ENCODE measurements at regions not wholly inside any gene's neighbourhood (a gene's known extent, or its start where the extent isn't known, plus 50 kb on each side); places are given as distances from the start of the nearest gene placed in this dataset.

DNA sequence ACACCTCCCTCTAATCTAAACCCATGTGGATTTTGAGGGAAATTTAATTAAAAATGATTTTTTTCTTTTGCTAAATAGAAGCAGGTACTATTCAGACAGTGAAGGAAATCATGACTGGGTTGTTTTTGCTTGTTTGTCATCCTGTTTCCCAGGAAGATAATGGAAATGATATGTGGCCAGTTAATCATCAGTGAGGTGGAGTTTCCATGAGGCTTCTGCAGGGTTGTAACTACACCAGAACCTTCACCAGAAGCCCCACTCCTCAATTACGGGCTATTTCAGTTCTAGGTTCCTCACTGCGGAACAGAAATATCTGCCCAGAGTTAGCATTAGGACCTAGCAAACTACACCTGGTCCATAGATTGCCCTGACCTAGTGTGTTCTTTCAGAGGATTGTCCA, 394.0 kb downstream of the DLEU7 start:
- H3K9ac ChIP-seq (ENCODE audit: low read length), result no peak overlapping the region
- H3K4me2 ChIP-seq (replicated peaks; ENCODE audit: low read depth, low read length, poor library complexity, severe bottlenecking), result no peak overlapping the region
- H3K27me3 ChIP-seq (replicated peaks in 1 of 4; ENCODE audit: control extremely low read depth in 1 of 4, control insufficient read depth in 3 of 4, insufficient read depth in 4 of 4, low read length in 3 of 4), result no peaks in the 10 kb centered on the region
- H3K4me3 ChIP-seq (ENCODE audit: control extremely low read depth in 1 of 5, extremely low read depth in 1 of 5, insufficient read depth in 1 of 5, low read depth in 2 of 5, low read length in 4 of 5), result no peak overlapping the region
- Mint-ChIP-seq H3K27ac (no peak overlapping the region), H3K4me3 (no peak overlapping the region), H3K4me1 (peaks cover 2% of the 10 kb centered on the region), H3K27me3 (no peaks in the 10 kb centered on the region), H3K9me3 (ENCODE audit: insufficient read depth) (no peaks in the 10 kb centered on the region)
- no peaks in the 10 kb centered on the region for H4K20me1 ChIP-seq (ENCODE audit: control insufficient read depth, insufficient read depth, low read length, poor library complexity, severe bottlenecking)
- no peaks in the 10 kb centered on the region for H3K79me2 ChIP-seq (ENCODE audit: control insufficient read depth, insufficient read depth, low read length)
- ChIA-PET CTCF (interaction anchor here (0.6 kb wide), 1 partner anchor 186 kb away, joined by 3 read pairs; no protein-coding TSS in a partner anchor), POLR2A (no interaction called here)
- 100% methylated on average over 1 of the region's 2 CpGs for WGBS (ENCODE audit: insufficient coverage)
- peaks cover 0 to 4% (median 0%) of the 10 kb centered on the region in 3 donors for H3K9me3 ChIP-seq (ENCODE audit: control extremely low read depth in 1 of 3, control insufficient read depth in 2 of 3, insufficient read depth in 1 of 3, low read length in 2 of 3)
- intact Hi-C loops (cut with micrococcal nuclease), result no loop called here
- ATAC-seq (ENCODE audit: low read depth) (no peak), DNase-seq (no peak)
- TF ChIP-seq, protein P1, sequence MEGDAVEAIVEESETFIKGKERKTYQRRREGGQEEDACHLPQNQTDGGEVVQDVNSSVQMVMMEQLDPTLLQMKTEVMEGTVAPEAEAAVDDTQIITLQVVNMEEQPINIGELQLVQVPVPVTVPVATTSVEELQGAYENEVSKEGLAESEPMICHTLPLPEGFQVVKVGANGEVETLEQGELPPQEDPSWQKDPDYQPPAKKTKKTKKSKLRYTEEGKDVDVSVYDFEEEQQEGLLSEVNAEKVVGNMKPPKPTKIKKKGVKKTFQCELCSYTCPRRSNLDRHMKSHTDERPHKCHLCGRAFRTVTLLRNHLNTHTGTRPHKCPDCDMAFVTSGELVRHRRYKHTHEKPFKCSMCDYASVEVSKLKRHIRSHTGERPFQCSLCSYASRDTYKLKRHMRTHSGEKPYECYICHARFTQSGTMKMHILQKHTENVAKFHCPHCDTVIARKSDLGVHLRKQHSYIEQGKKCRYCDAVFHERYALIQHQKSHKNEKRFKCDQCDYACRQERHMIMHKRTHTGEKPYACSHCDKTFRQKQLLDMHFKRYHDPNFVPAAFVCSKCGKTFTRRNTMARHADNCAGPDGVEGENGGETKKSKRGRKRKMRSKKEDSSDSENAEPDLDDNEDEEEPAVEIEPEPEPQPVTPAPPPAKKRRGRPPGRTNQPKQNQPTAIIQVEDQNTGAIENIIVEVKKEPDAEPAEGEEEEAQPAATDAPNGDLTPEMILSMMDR (IDR thresholded peaks at IDR 0.05), result no peak
- no peak for TF ChIP-seq EZH2 (IDR thresholded peaks at IDR 0.05; ENCODE audit: borderline replicate concordance, insufficient read depth, low read depth, low read length, poor library complexity, severe bottlenecking)
- no peaks in the 10 kb centered on the region for H3K4me1 ChIP-seq (ENCODE audit: control insufficient read depth in 2 of 2, insufficient read depth in 2 of 2, low read length in 2 of 2)
- no peak overlapping the region for H2AFZ ChIP-seq (ENCODE audit: insufficient read depth, low read depth, low read length, poor library complexity, severe bottlenecking)
- no peak overlapping the region for H3K27ac ChIP-seq (ENCODE audit: low read length in 2 of 2)
- no peaks in the 10 kb centered on the region for H3K36me3 ChIP-seq (replicated peaks in 1 of 2; ENCODE audit: control extremely low read depth in 1 of 2, control insufficient read depth in 1 of 2, extremely low read depth in 1 of 2, insufficient read depth in 2 of 2, low read length in 1 of 2)

DNA sequence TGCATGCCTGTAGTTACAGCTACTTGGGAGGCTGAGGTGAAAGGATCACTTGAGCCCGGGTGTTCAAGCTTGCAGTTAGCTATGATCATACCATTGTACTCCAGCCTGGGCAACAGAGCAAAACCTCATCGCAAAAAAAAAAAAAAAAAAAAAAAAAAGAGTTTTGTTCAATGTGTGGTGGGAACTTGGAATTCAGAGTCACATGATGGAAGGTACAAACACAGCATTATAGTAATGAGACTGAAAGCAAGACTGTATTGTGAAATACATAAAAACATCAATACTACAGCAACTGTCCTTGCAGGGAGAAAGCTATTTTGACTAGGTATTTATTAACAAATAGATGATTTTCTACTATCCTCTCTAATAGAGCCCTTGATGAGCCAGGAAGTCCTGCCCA, 393.2 kb downstream of the DLEU7 start:
- intact Hi-C loops (cut with micrococcal nuclease), result no loop called here
- H3K4me1 Mint-ChIP-seq, result peaks cover 2% of the 10 kb centered on the region
- Histone ChIP-seq H3K27ac (ENCODE audit: low read length in 2 of 2) (no peak overlapping the region), H3K36me3 (replicated peaks in 1 of 2; ENCODE audit: control extremely low read depth in 1 of 2, control insufficient read depth in 1 of 2, extremely low read depth in 1 of 2, insufficient read depth in 2 of 2, low read length in 1 of 2) (no peaks in the 10 kb centered on the region), H3K4me1 (ENCODE audit: control insufficient read depth in 2 of 2, insufficient read depth in 2 of 2, low read length in 2 of 2) (no peaks in the 10 kb centered on the region), H3K27me3 (replicated peaks in 1 of 4; ENCODE audit: control extremely low read depth in 1 of 4, control insufficient read depth in 3 of 4, insufficient read depth in 4 of 4, low read length in 3 of 4) (no peaks in the 10 kb centered on the region), H2AFZ (ENCODE audit: insufficient read depth, low read depth, low read length, poor library complexity, severe bottlenecking) (no peak overlapping the region), H3K79me2 (ENCODE audit: control insufficient read depth, insufficient read depth, low read length) (no peaks in the 10 kb centered on the region), H3K4me2 (replicated peaks; ENCODE audit: low read depth, low read length, poor library complexity, severe bottlenecking) (no peak overlapping the region), H3K9ac (ENCODE audit: low read length) (no peak overlapping the region), H4K20me1 (ENCODE audit: control insufficient read depth, insufficient read depth, low read length, poor library complexity, severe bottlenecking) (no peaks in the 10 kb centered on the region), H3K9me3 (ENCODE audit: control extremely low read depth in 1 of 3, control insufficient read depth in 2 of 3, insufficient read depth in 1 of 3, low read length in 2 of 3) (peaks cover 0 to 4% (median 0%) of the 10 kb centered on the region in 3 donors), H3K4me3 (ENCODE audit: control extremely low read depth in 1 of 5, extremely low read depth in 1 of 5, insufficient read depth in 1 of 5, low read depth in 2 of 5, low read length in 4 of 5) (no peak overlapping the region)
- no CpG with 5 or more reads among the region's 2 CpGs for WGBS (ENCODE audit: insufficient coverage)
- CTCF ChIA-PET, result interaction anchor here (0.6 kb wide), 2 partner anchors 31 to 185 kb away, joined by 3 to 4 read pairs; no protein-coding TSS in a partner anchor
- no peaks in the 10 kb centered on the region for H3K9me3 Mint-ChIP-seq (ENCODE audit: insufficient read depth)
- POLR2A ChIA-PET, result interaction anchor here (0.6 kb wide), 1 partner anchor 62 kb away, joined by 3 read pairs; no protein-coding TSS in a partner anchor
- ATAC-seq (ENCODE audit: low read depth), result no peak
- TF ChIP-seq, protein P1 (IDR thresholded peaks at IDR 0.05), result no peak
- no peak for TF ChIP-seq EZH2 (IDR thresholded peaks at IDR 0.05; ENCODE audit: borderline replicate concordance, insufficient read depth, low read depth, low read length, poor library complexity, severe bottlenecking)
- no peak overlapping the region for H3K27ac Mint-ChIP-seq
- no peak overlapping the region for H3K4me3 Mint-ChIP-seq
- H3K27me3 Mint-ChIP-seq, result no peaks in the 10 kb centered on the region
- no peak for DNase-seq
